K562 (cell line): ENCODE measurements at regions not wholly inside any gene's neighbourhood (a gene's known extent, or its start where the extent isn't known, plus 50 kb on each side); places are given as distances from the start of the nearest gene placed in this dataset.

ENCODE experiments used
- BACH1 ChIP-seq: fragments of 200-800 bp; sonication (Bioruptor generic); IDR thresholded peaks from 2 replicates; pipeline ENCODE4 v1.6.1; 2016; ENCODE audit warnings: missing genetic modification characterization, missing compliant biosample characterization
- CREBBP ChIP-seq: IDR thresholded peaks from one replicate; pipeline ENCODE4 v1.6.1; 2012; ENCODE audit warnings: low read depth, mild to moderate bottlenecking, control low read depth, inconsistent platforms, low read length
- ESRRA ChIP-seq: fragments of 450-650 bp; IDR thresholded peaks from 2 replicates; pipeline ENCODE4 v1.6.1; 2014; ENCODE audit warnings: low read depth, mild to moderate bottlenecking, moderate library complexity, borderline replicate concordance
- GTF3C2 ChIP-seq: IDR thresholded peaks from 3 replicates; pipeline ENCODE4 v1.6.1; 2011; ENCODE audit warnings: borderline replicate concordance, mild to moderate bottlenecking, moderate library complexity; ENCODE audit not compliant: insufficient read length; ENCODE audit errors: extremely low read depth
- MTA3 ChIP-seq: fragments of 450-650 bp; formaldehyde crosslinking; IDR thresholded peaks from 2 replicates; pipeline ENCODE4 v1.6.1; 2017; ENCODE audit warnings: mild to moderate bottlenecking, borderline replicate concordance
- NEUROD1 ChIP-seq: fragments of 150-350 bp; IDR thresholded peaks from 2 replicates; pipeline ENCODE4 v1.6.1; 2014; ENCODE audit warnings: borderline replicate concordance, low read length, low read depth; ENCODE audit not compliant: partially characterized antibody
- NUFIP1 ChIP-seq: fragments of 450-650 bp; IDR thresholded peaks from 2 replicates; pipeline ENCODE4 v1.6.1; 2018; ENCODE audit not compliant: partially characterized antibody
- PHB2 ChIP-seq: fragments of 450-650 bp; IDR thresholded peaks from 2 replicates; pipeline ENCODE4 v1.6.1; 2017; ENCODE audit warnings: low read depth
- POLR2A ChIP-seq: fragments of 450-650 bp; conservative IDR thresholded peaks from 2 replicates; pipeline ENCODE4 v1.6.1; 2016
- POLR2AphosphoS5 ChIP-seq: IDR thresholded peaks from 2 replicates; pipeline ENCODE4 v1.6.1; 2011; ENCODE audit warnings: mild to moderate bottlenecking, low read depth, low read length, moderate library complexity; ENCODE audit not compliant: control insufficient read depth, insufficient read depth
- TRIM25 ChIP-seq: fragments of 450-650 bp; IDR thresholded peaks from 2 replicates; pipeline ENCODE4 v1.7.0; 2016; ENCODE audit warnings: borderline replicate concordance
- ZNF398 ChIP-seq: fragments of 250-450 bp; sonication (Bioruptor Pico); IDR thresholded peaks from 2 replicates; pipeline ENCODE4 v1.8.0; 2021; ENCODE audit warnings: moderate library complexity, mild to moderate bottlenecking, inconsistent platforms
- ZNF57 ChIP-seq: fragments of 450-650 bp; formaldehyde crosslinking; IDR thresholded peaks from 2 replicates; pipeline ENCODE4 v1.4.0; 2020; ENCODE audit warnings: mild to moderate bottlenecking, moderate library complexity
- TF ChIP-seq, protein P1 (sequence below), 3 experiments: IDR thresholded peaks in 2 of 3; conservative IDR thresholded peaks in 1 of 3; 2 replicates each; pipeline ENCODE4 v1.5.1; 2011 to 2012; ENCODE audit warnings: low read length in 3 of 3, mild to moderate bottlenecking in 3 of 3, control low read depth in 2 of 3, improper control_type of control experiment in 1 of 3, inconsistent platforms in 1 of 3, low read depth in 1 of 3, mixed read lengths in 1 of 3, moderate library complexity in 1 of 3; ENCODE audit not compliant: insufficient read depth in 2 of 3

- no peak for TF ChIP-seq NEUROD1
- no peak for TF ChIP-seq GTF3C2
- no peak for TF ChIP-seq ZNF398 (CRISPR knock-in tag)
- no peak for TF ChIP-seq CREBBP
- TF ChIP-seq PHB2: no peak
- TF ChIP-seq, protein P1, sequence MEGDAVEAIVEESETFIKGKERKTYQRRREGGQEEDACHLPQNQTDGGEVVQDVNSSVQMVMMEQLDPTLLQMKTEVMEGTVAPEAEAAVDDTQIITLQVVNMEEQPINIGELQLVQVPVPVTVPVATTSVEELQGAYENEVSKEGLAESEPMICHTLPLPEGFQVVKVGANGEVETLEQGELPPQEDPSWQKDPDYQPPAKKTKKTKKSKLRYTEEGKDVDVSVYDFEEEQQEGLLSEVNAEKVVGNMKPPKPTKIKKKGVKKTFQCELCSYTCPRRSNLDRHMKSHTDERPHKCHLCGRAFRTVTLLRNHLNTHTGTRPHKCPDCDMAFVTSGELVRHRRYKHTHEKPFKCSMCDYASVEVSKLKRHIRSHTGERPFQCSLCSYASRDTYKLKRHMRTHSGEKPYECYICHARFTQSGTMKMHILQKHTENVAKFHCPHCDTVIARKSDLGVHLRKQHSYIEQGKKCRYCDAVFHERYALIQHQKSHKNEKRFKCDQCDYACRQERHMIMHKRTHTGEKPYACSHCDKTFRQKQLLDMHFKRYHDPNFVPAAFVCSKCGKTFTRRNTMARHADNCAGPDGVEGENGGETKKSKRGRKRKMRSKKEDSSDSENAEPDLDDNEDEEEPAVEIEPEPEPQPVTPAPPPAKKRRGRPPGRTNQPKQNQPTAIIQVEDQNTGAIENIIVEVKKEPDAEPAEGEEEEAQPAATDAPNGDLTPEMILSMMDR (IDR thresholded peaks at IDR 0.05 in 2 of 3, conservative IDR thresholded peaks at IDR 0.05 in 1 of 3; ENCODE audit: insufficient read depth in 2 of 3, low read depth in 1 of 3, low read length in 3 of 3): no peak
- no peak for TF ChIP-seq POLR2AphosphoS5
- TF ChIP-seq POLR2A: no peak
- TF ChIP-seq TRIM25: no peak
- no peak for TF ChIP-seq NUFIP1
- no peak for TF ChIP-seq ZNF57 (CRISPR knock-in tag)
- TF ChIP-seq ESRRA: no peak
- TF ChIP-seq MTA3: no peak
- no peak for TF ChIP-seq BACH1
Observed at GRCh38 chr13:80400865-80401426, 60.0 kb upstream of the SPRY2 start.
